DMS153 treated with DMSO at 0.1 percent for 48 hours (cell line): ENCODE measurements at regions not wholly inside any gene's neighbourhood (a gene's known extent, or its start where the extent isn't known, plus 50 kb on each side); places are given as distances from the start of the nearest gene placed in this dataset.

Experiments
- DNase-seq: peaks from one replicate; lab custom pipeline; 2025; ENCODE audit not compliant: unreplicated experiment; lab: John Stamatoyannopoulos, UW

GRCh38 chr19:30792561-30793505 lies 420.6 kb downstream of the ZNF536 start:
- no peak for DNase-seq

GRCh38 chr19:30791088-30791487 lies 418.9 kb downstream of the ZNF536 start:
- no peak for DNase-seq

GRCh38 chr19:30790056-30790680 lies 418.0 kb downstream of the ZNF536 start:
- no peak for DNase-seq

GRCh38 chr19:30788105-30788765 lies 416.1 kb downstream of the ZNF536 start:
- no peak for DNase-seq

GRCh38 chr19:30785458-30786137 lies 413.4 kb downstream of the ZNF536 start:
- DNase-seq: no peak

- no peak for DNase-seq
Measured at GRCh38 chr19:30784850-30785457, 412.8 kb downstream of the ZNF536 start.

GRCh38 chr19:30783936-30784335 lies 411.8 kb downstream of the ZNF536 start:
- no peak for DNase-seq

GRCh38 chr19:30783212-30783611 lies 411.0 kb downstream of the ZNF536 start:
- no peak for DNase-seq

GRCh38 chr19:30781519-30781918 lies 409.3 kb downstream of the ZNF536 start:
- no peak for DNase-seq

- no peak for DNase-seq
Measured at GRCh38 chr19:30781047-30781446, 408.9 kb downstream of the ZNF536 start.

- DNase-seq: no peak
Measured at GRCh38 chr19:30780456-30780855, 408.3 kb downstream of the ZNF536 start.

GRCh38 chr19:30780032-30780431 lies 407.8 kb downstream of the ZNF536 start:
- no peak for DNase-seq

- no peak for DNase-seq
Measured at GRCh38 chr19:30778961-30779715, 407.0 kb downstream of the ZNF536 start.

GRCh38 chr19:30778061-30778460 lies 405.9 kb downstream of the ZNF536 start:
- DNase-seq: no peak

- DNase-seq: no peak
Measured at GRCh38 chr19:30775956-30776355, 403.8 kb downstream of the ZNF536 start.

GRCh38 chr19:30774252-30774766 lies 402.1 kb downstream of the ZNF536 start:
- no peak for DNase-seq

GRCh38 chr19:30762651-30763050 lies 390.5 kb downstream of the ZNF536 start:
- DNase-seq: no peak

GRCh38 chr19:30760014-30760413 lies 387.8 kb downstream of the ZNF536 start:
- DNase-seq: no peak

- DNase-seq: no peak
Measured at GRCh38 chr19:30757837-30758617, 385.8 kb downstream of the ZNF536 start.
